Loucy (cell line): ENCODE measurements at regions not wholly inside any gene's neighbourhood (a gene's known extent, or its start where the extent isn't known, plus 50 kb on each side); places are given as distances from the start of the nearest gene placed in this dataset.

ENCODE experiments used
- CTCF ChIP-seq: fragments of 200-600 bp; sonication (generic); conservative IDR thresholded peaks from 2 replicates; pipeline ENCODE4 v1.5.1; 2014; ENCODE audit warnings: mild to moderate bottlenecking, antibody characterized with exemption, low read length
- EZH2phosphoT487 ChIP-seq: fragments of 200-600 bp; IDR thresholded peaks from 2 replicates; pipeline ENCODE4 v1.6.1; 2018; ENCODE audit warnings: antibody characterized with exemption, mild to moderate bottlenecking, moderate library complexity, borderline replicate concordance

- TF ChIP-seq CTCF (no peak), EZH2phosphoT487 (no peak)
Observed at GRCh38 chr7:126378642-126379041, 874.1 kb downstream of the GRM8 start.
